ENCODE measurements at regions not wholly inside any gene's neighbourhood (a gene's known extent, or its start where the extent isn't known, plus 50 kb on each side); places are given as distances from the start of the nearest gene placed in this dataset.
A peak's percentile ranks its signal among the peaks of the same experiment; 100 is the strongest.
"Not testable (repeated sequence)": the region's sequence is repeated elsewhere in the genome, so short reads cannot be mapped to it uniquely, and the experiment has no call there.

GRCh38 chr5:122674385-122674784 lies 100.5 kb upstream of the SNX2 start:
- no peak for DNase-seq

- DNase-seq = no peak
Measured at GRCh38 chr5:122680623-122681350, 94.1 kb upstream of the SNX2 start.

- DNase-seq = no peak
Measured at GRCh38 chr5:122683631-122684030, 91.2 kb upstream of the SNX2 start.

GRCh38 chr5:122690266-122690665 lies 84.6 kb upstream of the SNX2 start:
- DNase-seq = no peak

- no peak for DNase-seq
Measured at GRCh38 chr5:122691931-122692330, 82.9 kb upstream of the SNX2 start.

GRCh38 chr5:122693963-122694362 lies 80.9 kb upstream of the SNX2 start:
- DNase-seq = no peak

- DNase-seq = no peak
Measured at GRCh38 chr5:122694884-122695283, 80.0 kb upstream of the SNX2 start.

GRCh38 chr5:122696735-122697134 lies 78.1 kb upstream of the SNX2 start:
- not testable (repeated sequence) for DNase-seq

GRCh38 chr5:122697191-122697590 lies 77.7 kb upstream of the SNX2 start:
- no peak for DNase-seq

GRCh38 chr5:122699201-122699600 lies 75.7 kb upstream of the SNX2 start:
- DNase-seq = no peak

GRCh38 chr5:122701640-122702523 lies 73.0 kb upstream of the SNX2 start:
- DNase-seq = no peak

- no peak for DNase-seq
Measured at GRCh38 chr5:122702524-122702875, 72.4 kb upstream of the SNX2 start.

- DNase-seq = no peak
Measured at GRCh38 chr5:122703203-122703602, 71.7 kb upstream of the SNX2 start.

- peak; percentile 65 for DNase-seq
Measured at GRCh38 chr5:122704247-122705036, 70.4 kb upstream of the SNX2 start.

- no peak for DNase-seq
Measured at GRCh38 chr5:122705851-122706250, 69.0 kb upstream of the SNX2 start.

- no peak for DNase-seq
Measured at GRCh38 chr5:122707796-122708195, 67.1 kb upstream of the SNX2 start.

- no peak for DNase-seq
Measured at GRCh38 chr5:122713041-122713440, 61.8 kb upstream of the SNX2 start.

GRCh38 chr5:122715095-122715494 lies 59.8 kb upstream of the SNX2 start:
- DNase-seq = no peak

GRCh38 chr5:122718611-122719010 lies 56.3 kb upstream of the SNX2 start:
- no peak for DNase-seq

GRCh38 chr5:122719991-122720746 lies 54.7 kb upstream of the SNX2 start:
- no peak for DNase-seq

GRCh38 chr5:122721127-122721526 lies 53.8 kb upstream of the SNX2 start:
- no peak for DNase-seq

GRCh38 chr5:122722341-122722740 lies 52.5 kb upstream of the SNX2 start:
- no peak for DNase-seq

Measured in amniotic stem cell (primary cell).